ENCODE measurements at regions not wholly inside any gene's neighbourhood (a gene's known extent, or its start where the extent isn't known, plus 50 kb on each side); places are given as distances from the start of the nearest gene placed in this dataset.

DNA sequence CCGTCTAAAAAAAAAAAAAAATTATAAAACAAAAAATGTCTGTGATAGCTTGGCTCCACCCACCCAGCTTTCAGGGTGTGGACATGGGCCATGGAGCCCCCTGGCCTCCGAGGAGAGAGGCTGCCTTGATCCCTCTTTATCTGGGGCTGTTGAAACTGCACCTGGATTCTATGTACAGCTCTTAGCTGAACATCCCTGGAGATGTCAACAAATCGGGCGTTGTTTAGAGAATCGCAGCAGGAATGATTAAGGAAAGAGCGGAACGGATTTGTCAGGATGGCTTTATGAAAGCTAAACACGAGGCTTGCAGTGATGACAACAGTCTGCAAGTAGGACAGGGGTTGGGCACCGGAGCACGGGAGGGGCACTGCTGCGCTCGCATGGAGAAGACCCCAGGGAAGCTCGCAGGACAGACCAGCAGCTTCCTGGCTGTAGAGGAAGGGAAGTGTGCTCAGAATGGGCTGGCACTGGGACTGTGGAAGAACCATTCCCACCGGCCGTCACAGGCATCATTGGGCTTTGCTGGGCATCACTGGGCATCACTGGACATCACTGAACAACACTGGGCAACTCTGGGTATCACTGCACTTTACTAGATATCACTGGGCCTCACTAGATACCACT, 195.8 kb upstream of the FOXF1 start:
- DNase-seq (ENCODE audit: insufficient read length, low spot score) (no peak), FAIRE-seq (no peak)
- TF ChIP-seq, protein P1, sequence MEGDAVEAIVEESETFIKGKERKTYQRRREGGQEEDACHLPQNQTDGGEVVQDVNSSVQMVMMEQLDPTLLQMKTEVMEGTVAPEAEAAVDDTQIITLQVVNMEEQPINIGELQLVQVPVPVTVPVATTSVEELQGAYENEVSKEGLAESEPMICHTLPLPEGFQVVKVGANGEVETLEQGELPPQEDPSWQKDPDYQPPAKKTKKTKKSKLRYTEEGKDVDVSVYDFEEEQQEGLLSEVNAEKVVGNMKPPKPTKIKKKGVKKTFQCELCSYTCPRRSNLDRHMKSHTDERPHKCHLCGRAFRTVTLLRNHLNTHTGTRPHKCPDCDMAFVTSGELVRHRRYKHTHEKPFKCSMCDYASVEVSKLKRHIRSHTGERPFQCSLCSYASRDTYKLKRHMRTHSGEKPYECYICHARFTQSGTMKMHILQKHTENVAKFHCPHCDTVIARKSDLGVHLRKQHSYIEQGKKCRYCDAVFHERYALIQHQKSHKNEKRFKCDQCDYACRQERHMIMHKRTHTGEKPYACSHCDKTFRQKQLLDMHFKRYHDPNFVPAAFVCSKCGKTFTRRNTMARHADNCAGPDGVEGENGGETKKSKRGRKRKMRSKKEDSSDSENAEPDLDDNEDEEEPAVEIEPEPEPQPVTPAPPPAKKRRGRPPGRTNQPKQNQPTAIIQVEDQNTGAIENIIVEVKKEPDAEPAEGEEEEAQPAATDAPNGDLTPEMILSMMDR (IDR thresholded peaks at IDR 0.05; ENCODE audit: insufficient read depth, missing control alignments) = no peak

DNA sequence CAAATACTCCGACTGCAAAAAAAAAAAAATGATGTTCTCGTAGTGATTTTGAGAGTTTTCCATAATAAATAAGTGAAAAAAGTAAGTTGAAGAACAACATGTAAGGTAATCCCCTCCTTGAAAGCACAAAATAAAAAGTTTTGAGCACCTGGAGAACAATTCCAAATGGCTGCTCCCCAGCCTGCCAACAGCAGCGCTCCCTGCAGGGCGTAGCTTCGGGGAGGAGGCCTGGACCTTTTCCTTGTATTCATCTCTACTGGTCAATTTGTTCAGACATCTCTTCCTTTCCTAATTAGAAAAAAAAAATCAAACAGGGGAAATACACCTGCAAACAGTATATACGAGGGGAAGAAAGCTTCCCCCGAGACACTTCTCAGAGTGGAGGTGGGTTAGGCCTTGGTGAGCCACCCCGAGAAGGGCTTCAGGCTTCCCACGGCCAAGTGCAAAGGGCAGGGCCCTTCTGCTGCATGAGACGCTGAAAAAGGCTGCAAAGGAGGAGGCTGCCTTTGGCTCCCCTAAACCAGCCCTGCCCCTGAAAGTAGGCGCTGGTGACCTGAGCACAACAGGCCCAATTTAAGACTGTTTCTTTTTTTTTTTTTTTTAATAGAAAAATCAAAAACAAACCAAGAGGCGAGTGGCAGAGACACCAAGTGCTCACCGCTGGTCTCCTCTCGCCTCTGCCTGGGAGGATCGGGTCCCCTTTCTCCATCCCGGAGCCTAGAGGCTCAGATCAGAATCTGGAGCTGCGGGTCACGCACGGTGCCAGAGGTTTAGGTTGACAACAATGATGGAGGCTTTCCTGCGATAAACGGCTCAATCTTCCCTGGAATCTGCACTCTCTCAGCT, 193.1 kb upstream of the FOXF1 start:
- no peak for DNase-seq (ENCODE audit: insufficient read length, low spot score)
- TF ChIP-seq, protein P1 (IDR thresholded peaks at IDR 0.05; ENCODE audit: insufficient read depth, missing control alignments) = no peak

DNA sequence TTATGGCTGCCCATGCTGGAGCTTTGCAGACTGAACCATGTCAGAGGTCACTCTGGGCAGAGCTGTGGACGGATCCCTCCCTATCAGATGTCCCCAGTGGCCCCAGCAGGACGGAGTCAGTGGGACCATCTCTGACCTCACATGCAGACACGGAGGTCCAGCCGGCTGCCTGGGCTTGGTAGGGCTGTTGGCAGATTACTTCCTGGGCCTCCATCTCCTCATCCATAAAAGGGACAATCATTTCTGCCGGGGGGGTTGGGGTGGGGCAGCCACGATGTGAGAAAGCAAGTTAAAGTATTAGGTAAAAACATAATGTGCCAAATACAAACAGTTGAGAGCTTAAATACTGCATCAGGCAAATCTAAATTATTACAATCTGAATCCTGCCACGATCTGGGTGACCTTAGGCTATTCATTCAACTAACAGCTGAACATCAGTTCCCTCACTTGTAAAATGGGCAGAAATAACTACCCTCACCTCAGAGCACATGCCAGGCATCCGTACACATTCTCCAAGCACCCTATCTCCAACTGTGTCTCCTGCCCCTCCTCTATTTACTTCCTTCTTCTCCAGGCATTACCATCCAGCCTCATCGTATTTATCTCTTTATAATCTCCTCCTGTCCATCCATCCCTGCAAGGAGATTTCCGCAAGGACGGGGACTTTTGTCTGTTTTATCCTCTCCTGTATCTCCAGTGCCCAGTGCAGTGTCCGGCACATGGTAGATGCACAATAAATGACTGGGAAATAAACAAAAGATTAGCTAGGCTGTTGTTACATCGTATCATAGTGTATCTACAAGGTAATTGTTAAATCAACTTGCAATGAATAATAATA, 192.3 kb upstream of the FOXF1 start:
- TF ChIP-seq, protein P1 (IDR thresholded peaks at IDR 0.05; ENCODE audit: insufficient read depth, missing control alignments) = no peak
- FAIRE-seq (no peak), DNase-seq (ENCODE audit: insufficient read length, low spot score) (no peak)

More for the DNA sequence above, 193.1 kb upstream of the FOXF1 start:
- FAIRE-seq = no peak

DNA sequence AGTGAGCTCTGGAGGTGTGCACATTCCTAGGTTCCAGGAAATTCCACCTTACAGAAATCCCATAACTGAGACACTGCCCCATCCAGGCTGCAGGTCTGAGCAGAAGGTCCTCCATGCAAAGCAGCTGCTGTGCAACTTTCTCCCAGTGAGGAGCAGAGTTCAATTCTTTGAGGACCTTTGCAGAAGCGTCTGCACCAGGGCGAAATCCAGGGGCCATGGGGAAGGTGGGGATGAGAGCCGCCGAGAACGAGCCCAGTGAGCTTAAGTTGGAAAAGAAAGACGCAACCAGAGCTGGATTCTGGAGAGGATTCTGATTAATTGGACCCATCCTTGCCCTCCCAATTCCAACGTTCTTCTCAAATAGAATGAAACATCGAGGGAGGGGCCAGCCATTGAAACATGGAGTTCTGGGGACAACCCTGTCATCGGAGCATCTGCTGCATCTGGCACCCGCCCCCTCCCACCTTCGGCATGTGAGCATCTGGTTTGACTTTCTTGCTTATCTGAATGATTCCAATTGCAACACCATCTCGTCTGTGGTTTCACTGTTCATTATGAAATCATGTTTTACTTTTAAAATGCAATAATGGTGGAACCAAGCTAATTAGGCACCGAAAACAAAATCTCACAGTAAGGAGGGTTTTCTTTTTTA, 190.6 kb upstream of the FOXF1 start:
- TF ChIP-seq, protein P1 (IDR thresholded peaks at IDR 0.05; ENCODE audit: insufficient read depth, missing control alignments) = no peak
- FAIRE-seq (no peak), DNase-seq (ENCODE audit: insufficient read length, low spot score) (no peak)

DNA sequence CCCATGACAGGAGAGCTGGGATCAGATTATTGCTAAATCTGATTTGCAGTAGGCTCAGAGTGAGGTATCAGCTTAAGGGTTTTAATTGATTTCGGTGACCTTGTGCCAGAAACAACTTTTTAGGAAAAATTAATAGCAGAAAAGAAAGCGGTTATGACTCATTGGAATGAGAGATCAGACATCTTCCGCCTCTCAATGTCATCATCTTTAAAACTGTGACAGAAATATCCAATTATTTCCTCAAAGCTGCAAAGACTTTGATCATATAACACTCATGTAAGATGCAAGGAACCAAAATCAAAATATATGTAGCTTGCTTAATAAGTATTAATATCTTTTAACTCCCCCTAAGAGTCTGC, 190.1 kb upstream of the FOXF1 start:
- no peak for FAIRE-seq
- TF ChIP-seq, protein P1 (IDR thresholded peaks at IDR 0.05; ENCODE audit: insufficient read depth, missing control alignments) = no peak
- no peak for DNase-seq (ENCODE audit: insufficient read length, low spot score)

DNA sequence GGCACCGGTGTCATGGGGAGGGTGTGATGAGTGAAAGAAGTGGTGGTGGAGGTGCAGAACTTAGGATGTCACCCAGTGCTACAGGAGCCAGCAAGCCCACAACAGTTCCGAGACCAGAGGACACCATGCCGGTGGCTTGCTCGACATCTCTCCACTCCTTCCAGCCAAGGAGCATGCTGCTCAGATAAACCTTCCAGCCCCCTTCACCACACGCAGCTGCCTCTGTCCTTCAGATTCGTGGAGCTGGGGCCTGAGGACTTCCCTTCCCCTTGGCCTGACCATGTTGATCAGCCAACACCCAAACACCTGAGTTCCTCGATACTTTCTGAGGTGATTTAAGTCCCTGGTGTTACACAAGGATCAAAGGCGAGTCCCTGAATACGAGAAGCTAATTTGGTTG, 188.8 kb upstream of the FOXF1 start:
- DNase-seq (ENCODE audit: insufficient read length, low spot score) (no peak), FAIRE-seq (no peak)
- TF ChIP-seq, protein P1 (IDR thresholded peaks at IDR 0.05; ENCODE audit: insufficient read depth, missing control alignments) = no peak
